SK-N-MC (cell line): ENCODE measurements at regions not wholly inside any gene's neighbourhood (a gene's known extent, or its start where the extent isn't known, plus 50 kb on each side); places are given as distances from the start of the nearest gene placed in this dataset.

Experiments used
- EZH2 ChIP-seq: fragments of 200-600 bp; sonication (generic); IDR thresholded peaks from one replicate; pipeline ENCODE4 v1.6.1; 2017; ENCODE audit warnings: antibody characterized with exemption
- FOXP2 ChIP-seq: optimal IDR thresholded peaks from 2 replicates; pipeline ENCODE3; 2011; ENCODE audit warnings: mild to moderate bottlenecking, moderate library complexity; ENCODE audit not compliant: insufficient read depth; ENCODE audit errors: extremely low read length, control extremely low read depth
- POLR2AphosphoS5 ChIP-seq: IDR thresholded peaks from 2 replicates; pipeline ENCODE4 v1.6.1; 2012; ENCODE audit warnings: mild to moderate bottlenecking, low read depth, low read length, borderline replicate concordance

DNA sequence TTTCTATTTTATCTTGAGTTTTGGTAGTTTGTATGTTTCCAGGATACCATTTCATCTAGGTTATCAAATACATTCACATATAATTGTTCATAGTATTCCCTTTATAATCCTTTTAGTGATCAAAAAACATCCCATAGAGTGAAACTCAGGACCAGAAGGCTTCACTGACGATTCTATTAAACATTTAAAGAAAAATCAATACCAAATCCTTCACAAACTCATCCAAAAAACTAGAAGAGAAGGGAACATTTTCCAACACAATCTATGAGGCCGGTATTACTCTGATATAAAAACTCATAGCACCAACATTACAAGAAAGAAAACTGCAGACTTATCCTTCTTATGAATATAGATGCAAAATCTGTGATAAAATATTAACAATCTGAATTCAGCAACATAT is 203.4 kb downstream of the ANKRD50 start:
- TF ChIP-seq POLR2AphosphoS5 (no peak), EZH2 (no peak), FOXP2 (no peak)
